GM18498 (cell line): ENCODE measurements at regions not wholly inside any gene's neighbourhood (a gene's known extent, or its start where the extent isn't known, plus 50 kb on each side); places are given as distances from the start of the nearest gene placed in this dataset.

Experiments used
- ATAC-seq: cut with Tn5 transposase; IDR thresholded peaks from one replicate; pipeline ENCODE4 v1.9.1; 2021; ENCODE audit warnings: mild to moderate bottlenecking, moderate library complexity; ENCODE audit not compliant: unreplicated experiment

GRCh38 chr13:99828123-99828522 is 143.4 kb downstream of the ZIC5 start:
- ATAC-seq: no peak

GRCh38 chr13:99827011-99827772 is 144.4 kb downstream of the ZIC5 start:
- no peak for ATAC-seq

- no peak for ATAC-seq
Measured at GRCh38 chr13:99823961-99824360, 147.6 kb downstream of the ZIC5 start.

GRCh38 chr13:99822820-99823219 is 148.7 kb downstream of the ZIC5 start:
- no peak for ATAC-seq

GRCh38 chr13:99821741-99822140 is 149.8 kb downstream of the ZIC5 start:
- ATAC-seq: no peak

- no peak for ATAC-seq
Measured at GRCh38 chr13:99819967-99820366, 151.6 kb downstream of the ZIC5 start.

GRCh38 chr13:99816321-99816720 is 155.2 kb downstream of the ZIC5 start:
- no peak for ATAC-seq

GRCh38 chr13:99813336-99814095 is 158.1 kb downstream of the ZIC5 start:
- no peak for ATAC-seq

- no peak for ATAC-seq
Measured at GRCh38 chr13:99812625-99813024, 158.9 kb downstream of the ZIC5 start.

- no peak for ATAC-seq
Measured at GRCh38 chr13:99811067-99811700, 160.4 kb downstream of the ZIC5 start.

GRCh38 chr13:99809926-99810325 is 161.6 kb downstream of the ZIC5 start:
- no peak for ATAC-seq

GRCh38 chr13:99809496-99809895 is 162.1 kb downstream of the ZIC5 start:
- ATAC-seq: no peak

GRCh38 chr13:99808786-99809185 is 162.8 kb downstream of the ZIC5 start:
- no peak for ATAC-seq

GRCh38 chr13:99806671-99807070 is 164.9 kb downstream of the ZIC5 start:
- no peak for ATAC-seq

GRCh38 chr13:99805361-99805760 is 166.2 kb downstream of the ZIC5 start:
- ATAC-seq: no peak

GRCh38 chr13:99803141-99803540 is 168.4 kb downstream of the ZIC5 start:
- ATAC-seq: no peak

- ATAC-seq: no peak
Measured at GRCh38 chr13:99802416-99802815, 169.2 kb downstream of the ZIC5 start.

- no peak for ATAC-seq
Measured at GRCh38 chr13:99800951-99801350, 170.6 kb downstream of the ZIC5 start.

GRCh38 chr13:99800011-99800410 is 171.6 kb downstream of the ZIC5 start:
- ATAC-seq: no peak

- no peak for ATAC-seq
Measured at GRCh38 chr13:99798756-99799155, 172.8 kb downstream of the ZIC5 start.

GRCh38 chr13:99797691-99798090 is 173.9 kb downstream of the ZIC5 start:
- no peak for ATAC-seq
